HG03095 (cell line): ENCODE measurements at regions not wholly inside any gene's neighbourhood (a gene's known extent, or its start where the extent isn't known, plus 50 kb on each side); places are given as distances from the start of the nearest gene placed in this dataset.
"Not testable (repeated sequence)": the region's sequence is repeated elsewhere in the genome, so short reads cannot be mapped to it uniquely, and the experiment has no call there.

Source experiments
- ATAC-seq: cut with Tn5 transposase; IDR thresholded peaks from one replicate; pipeline ENCODE4 v1.9.1; 2021; ENCODE audit warnings: moderate library complexity; ENCODE audit not compliant: unreplicated experiment

DNA sequence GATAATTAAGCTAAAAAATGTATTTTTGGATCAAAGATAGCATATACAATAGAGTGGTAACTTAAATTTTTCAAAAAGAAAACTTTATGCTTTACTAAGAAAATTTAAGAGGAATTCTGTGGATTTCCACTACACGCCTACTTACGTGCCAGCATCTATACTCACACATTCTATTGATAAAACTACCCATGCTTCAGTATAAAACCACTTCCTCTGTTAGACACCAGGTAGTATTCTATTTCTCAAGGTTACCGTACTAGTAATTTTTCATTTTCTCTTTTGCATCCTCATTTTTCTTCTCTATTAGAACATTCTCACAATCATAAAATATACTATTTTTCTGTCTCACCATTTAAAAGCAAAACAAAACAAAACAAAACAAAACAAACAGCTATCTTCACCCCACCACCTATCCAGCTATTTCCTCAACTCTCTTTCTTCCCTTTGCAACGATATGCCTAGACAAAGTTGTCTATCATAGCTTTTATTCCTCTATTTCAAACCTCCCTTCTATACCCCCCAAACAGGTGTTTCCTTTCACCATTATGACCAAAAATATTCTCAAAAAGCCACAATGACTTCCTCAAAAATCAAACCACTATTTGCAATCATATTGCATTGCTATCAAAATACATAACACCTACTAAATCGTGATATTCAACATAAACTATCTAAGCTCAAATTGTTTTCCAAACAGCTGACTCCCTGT is 1652.0 kb downstream of the MRPL39 start:
- no peak for ATAC-seq

DNA sequence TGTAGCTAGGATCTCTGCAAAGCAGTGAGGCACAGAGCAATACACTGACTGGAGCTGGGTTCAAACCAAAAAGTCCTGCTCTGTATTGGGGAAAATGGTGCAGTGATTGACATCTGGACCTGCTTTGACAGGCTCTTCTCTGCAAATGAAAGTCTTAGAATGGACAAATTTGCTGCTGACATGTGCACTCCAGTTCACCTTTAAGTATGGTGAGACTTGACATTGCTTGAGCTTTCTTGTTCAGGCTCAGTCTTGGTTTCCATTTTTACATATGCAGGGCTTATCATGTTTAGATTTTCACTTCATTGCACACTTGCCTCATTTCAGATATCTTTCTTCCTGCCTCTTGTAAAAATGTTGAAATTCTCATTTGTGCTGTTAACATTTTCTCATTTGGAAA is 1655.0 kb downstream of the MRPL39 start:
- ATAC-seq = no peak

DNA sequence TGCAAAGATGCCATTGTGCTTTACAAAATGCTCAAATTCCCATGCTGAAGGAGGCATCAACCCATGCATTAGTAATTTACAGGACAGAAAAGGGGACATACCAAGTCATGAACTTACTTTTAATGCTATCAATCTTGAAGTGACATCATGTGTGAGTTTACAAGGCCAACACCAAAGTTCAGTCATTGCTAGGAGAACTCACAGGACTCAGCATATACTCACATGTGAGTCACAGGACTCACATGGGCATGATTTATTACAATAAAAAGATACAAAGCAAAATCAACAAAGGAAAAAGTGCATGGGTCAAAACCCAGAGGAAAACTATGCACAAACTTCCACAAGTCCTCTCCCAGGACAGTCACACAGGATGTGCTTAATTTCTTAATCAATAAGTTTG is 1656.0 kb downstream of the MRPL39 start:
- ATAC-seq = no peak

DNA sequence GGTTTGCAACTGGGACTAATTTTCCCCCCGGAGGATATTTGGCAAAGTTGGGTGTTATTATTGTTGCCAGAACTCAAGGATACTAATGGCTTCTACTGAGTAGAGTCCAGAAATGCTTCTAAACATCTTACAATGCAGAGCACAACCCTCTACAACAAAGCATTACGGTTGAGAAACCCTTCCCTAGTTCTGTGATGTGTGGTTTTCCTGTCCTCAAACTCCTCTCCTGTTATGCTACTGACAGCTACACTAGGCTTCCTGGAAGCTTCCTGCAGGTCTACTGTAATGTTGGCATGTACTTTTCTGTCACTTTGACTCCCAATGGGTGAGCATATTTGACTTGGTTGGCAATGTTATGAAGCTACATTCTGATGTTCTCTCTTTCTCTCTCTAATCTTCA is 1656.9 kb downstream of the MRPL39 start:
- no peak for ATAC-seq

DNA sequence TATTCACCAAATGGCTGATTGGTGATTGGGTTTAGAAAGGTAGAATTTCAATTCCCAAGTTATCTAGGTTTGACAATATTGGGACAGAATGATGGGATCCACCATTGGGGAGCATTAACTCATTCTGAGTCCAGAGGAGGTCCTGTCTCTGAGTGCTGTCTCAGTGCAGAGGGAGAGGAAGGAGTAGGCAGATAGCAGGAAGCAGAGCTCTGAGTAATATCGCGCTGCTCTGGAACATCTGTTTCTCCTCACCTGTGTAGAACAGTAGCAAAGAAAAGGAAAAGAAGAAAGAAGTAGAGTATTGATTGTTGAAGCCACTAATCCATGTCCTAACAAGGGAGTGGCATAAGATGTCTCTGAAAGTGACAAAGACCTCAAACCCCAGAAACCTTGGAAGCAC is 1657.8 kb downstream of the MRPL39 start:
- no peak for ATAC-seq

DNA sequence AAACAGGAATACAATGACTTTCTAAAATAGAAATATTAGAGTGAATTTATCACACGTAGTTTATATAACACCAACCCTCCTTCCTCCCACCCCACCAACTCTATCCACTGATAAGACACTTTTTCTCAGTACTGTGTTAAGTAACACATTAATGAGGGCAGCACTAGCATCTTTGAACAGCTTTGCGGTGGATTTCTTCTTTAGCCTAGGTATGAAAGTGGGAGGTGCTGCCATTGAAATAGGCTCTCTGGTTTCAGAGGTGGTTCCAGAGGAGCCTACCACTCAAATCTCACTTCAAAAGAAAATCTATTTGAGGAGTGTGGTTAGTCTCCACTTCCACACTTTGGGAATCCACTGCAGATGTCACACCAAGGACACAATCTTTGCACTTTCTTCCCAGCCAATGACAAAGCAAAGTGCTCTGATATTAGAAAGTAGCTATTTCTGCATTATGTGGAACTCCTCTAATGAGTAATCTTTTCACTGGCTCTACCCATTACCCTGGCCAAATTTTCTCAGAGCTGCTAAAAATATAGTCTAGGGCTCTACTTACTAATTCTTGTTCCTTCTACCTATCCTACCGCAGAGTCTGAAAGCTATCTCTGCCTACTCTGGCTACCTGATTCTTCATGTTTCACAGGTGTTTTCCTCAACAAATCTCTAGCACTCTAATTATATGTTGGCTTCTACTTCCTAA is 1667.8 kb downstream of the MRPL39 start:
- ATAC-seq = peak; percentile 62

DNA sequence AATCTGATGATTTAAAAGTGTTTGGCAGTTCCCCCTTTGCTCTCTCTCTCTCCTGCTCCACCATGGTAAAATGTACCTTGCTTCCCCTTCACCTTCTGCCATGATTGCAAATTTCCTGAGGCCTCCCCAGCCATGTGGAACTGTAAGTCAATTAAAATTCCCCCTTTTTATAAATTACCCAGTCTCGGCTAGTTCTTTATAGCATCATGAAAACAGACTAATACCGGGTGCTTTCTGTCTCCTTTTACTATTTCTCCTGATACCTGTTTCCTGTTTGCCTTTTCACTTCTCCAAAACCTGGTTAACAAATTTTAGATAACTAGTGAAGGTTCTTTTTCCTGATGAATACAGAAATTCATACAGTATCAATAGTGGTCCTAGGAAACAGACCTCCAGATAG is 1670.3 kb downstream of the MRPL39 start:
- no peak for ATAC-seq

DNA sequence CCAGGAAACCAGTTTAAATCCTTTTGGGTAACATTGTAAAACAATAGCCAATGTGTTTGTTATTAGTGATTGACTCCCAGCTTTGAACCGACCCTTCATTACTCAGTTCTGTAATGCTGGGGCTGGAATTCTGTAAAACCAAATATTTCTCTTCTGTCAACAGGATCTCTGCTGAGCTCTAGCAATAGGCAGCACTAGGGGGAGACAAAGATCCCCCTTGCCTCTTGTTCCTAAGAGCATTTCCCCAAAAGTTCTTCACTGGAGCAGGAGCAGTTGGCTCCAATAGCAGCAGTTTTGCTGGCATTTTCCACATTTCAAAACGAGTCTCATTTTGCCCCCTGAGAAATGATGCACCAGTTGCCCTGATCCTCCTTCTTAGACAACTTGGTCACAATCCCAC is 1671.1 kb downstream of the MRPL39 start:
- no peak for ATAC-seq

DNA sequence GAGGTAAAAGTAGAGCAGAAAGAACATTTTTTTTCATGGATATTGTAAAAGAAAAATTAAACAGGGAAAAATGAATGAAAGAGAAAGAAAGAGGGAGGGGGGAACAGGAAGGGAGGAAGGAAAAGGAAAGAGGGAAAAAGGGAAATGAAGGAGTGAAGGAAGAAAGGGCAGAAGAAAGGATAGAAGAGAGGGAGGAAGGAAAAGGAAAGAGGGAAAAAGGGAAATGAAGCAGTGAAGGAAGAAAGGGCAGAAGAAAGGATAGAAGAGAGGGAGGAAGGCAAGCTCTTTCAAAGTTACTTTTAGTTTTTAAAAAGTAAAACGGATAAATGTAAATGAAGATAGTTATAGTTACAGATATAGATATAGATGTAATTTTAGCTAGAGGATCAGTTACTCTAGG is 1676.7 kb downstream of the MRPL39 start:
- ATAC-seq = no peak

DNA sequence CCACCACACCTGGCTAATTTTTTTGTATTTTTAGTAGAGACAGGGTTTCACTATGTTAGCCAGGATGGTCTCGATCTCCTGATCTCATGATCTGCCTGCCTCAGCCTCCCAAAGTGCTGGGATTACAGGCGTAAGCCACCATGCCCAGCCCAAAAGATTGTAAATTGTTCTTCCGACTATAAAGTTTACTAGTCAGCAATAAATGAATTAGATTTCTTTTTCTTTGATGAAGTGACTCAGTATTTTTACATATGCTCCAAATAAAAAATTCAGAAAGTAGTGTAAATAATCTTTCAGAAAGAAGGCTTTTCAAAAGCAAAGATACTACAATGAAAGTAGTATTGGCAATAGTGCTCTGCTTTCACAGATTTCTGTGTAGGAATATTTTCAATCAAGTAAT is 1680.9 kb downstream of the MRPL39 start:
- not testable (repeated sequence) for ATAC-seq

DNA sequence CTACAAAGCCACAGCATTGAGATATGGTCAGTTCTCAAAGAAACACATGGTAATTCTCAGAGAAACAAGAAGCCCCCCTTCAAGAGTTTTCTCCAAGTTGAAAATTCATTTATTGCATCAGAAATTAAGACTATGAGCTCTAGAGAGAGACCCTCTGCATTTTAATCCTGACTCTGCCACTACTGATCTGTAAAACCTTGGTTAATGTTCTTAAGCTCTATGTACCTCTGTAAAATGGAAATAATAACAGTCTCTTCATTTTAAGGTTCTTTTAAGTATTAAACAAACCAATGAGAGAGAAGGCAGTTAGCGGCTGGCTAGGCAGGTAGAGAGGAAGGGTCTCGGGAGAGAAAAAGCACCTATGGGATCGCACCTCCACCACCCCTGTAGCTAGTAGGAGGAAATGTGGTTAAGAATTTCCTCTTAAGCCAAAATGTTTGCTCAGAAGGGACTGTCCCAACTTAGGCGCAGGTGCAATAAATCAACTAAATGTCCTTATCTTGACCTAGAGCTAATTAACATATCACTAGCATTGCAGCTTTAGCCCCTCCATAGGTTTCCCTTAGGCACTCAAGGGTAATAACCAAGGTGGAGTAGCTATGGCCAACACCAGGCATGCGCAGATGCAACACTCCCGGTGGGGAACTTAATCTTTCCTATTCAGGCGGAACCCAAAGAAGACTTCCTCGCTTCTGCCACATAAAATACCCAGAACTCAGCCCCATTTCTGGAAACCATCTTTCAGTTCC is 1685.4 kb downstream of the MRPL39 start:
- ATAC-seq = no peak

DNA sequence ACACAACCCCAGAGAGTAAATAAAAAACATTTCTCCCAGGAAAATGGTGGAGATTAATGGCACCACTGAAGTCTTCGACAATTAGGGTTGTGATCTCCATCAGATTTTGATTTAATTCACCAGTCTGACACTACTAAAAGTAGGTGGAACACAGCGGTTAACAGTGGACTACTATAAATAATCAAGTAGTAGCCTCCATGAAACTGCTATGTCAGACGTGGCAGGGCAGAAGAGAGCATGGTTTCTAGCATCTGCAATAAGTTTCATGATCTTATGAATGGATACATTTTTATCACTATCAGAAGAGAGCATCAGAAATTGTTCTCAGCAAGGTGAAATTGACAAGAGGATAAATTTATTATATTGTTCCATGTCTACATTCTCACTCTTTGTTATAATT is 1706.6 kb downstream of the MRPL39 start:
- no peak for ATAC-seq

DNA sequence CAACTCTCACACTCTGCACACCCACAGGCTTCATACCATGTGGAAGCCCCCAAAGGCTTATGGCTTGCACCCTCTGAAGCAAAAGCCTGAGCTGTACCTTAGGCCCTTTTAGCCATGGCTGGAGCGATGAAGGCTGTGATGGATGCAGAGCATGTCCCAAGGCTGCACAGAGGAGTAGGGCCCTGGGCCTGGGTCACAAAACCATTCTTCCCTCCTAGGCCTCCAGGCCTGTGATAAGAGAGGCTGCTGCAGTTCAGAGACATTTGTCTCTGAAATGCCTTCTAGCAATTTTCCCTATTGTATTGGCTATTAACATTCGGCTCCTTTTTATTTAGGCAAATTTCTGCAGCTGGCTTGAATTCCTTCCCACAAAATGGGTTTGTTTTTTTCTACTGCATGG is 1707.7 kb downstream of the MRPL39 start:
- no peak for ATAC-seq

DNA sequence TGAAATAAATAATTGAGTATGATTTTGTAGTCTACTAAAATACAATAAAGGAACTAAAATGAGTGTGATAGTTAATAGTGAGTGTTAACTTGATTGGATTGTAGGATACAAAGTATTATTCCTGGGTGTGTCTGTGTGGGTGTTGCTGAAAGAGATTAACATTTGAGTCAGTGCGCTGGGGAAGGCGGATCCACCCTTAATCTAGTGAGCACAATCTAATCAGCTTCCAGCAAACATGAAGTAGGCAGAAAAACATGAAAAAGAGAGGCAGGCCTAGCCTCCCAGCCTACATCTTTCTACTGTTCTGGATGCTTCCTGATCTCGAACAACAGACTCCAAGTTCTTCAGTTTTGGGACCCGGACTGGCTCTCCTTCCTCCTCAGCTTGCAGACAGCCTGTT is 1716.6 kb downstream of the MRPL39 start:
- no peak for ATAC-seq

DNA sequence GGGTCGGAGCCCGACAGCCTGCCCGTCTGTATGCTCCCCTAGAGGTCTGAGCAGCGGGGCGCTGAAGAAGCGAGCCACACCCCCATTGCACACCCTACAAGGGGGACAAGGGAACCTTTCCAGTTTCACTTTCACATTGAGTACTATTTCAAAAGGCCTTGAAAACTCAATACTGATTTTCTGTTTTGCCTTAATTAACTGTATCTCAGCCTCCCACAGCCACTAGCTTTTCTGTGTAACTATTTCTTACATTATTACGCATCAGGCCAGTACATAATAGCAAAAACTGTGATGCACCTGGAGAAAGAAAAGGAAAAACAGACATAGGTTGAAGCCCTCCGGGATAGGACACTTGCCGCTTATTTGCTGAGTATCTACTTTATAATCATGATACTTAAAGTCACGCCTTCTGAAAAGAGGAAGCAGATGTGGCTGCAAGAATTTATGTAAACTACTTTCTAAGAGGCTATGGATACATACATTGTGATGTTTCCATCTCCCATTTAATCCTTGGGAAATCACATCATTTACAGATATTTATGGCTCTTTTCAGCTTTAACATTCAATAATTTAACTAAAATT is 1719.5 kb downstream of the MRPL39 start:
- no peak for ATAC-seq

DNA sequence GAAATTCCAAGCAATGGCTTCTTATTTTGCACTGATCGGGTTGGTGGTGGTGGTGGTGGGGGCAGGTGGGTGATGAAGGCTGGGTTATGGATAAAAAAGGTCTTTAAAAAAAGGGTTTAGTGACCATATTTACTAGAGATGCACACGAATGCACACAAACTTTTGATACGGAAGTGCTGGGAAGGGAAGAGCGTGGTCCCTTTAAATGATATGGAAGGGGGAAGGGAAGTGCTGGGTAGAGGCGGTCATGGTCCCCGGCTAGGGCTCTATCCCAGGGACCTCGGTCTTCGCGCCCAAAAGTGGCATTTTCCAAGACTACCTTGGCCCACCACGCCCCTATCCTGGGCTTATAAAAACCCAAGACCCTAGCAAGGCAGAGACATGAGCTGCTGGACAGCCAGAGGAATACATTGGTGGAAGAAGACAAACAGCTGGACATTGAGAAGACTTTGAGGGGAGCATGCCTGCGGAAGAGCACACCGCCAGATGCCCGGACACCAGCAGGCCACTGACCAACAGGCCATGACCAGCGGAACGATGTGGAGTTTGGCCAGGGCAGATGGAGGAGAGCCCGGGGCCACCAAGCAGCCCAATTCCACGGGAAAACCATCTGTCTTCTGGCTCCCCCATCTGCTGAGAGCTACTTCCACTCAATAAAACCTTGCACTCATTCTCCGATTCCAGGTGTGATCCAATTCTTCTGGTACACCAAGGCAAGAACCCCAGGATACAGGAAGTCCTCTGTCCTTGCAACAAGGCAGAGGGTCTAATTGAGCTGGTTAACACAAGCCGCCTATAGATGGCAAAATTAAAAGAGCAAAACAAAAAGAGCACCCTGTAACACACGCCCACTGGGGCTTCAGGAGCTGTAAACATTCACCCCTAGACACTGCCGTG is 1720.2 kb downstream of the MRPL39 start:
- ATAC-seq = no peak

DNA sequence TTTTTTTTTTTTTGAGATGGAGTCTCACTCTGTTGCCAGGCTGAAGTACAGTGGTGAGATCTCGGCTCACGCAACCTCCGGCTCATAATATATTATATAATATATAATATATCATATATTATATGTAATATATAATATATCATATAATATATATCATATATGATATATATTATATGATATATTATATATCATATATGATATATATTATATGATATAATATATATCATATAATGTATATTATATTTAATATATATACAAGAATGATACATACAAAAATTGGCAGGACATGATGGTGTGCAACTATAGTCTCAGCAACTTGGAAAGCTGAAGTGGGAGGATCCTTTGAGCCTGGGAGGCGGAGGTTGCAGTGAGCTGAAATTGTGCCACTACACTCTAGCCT is 1725.5 kb downstream of the MRPL39 start:
- no peak for ATAC-seq

DNA sequence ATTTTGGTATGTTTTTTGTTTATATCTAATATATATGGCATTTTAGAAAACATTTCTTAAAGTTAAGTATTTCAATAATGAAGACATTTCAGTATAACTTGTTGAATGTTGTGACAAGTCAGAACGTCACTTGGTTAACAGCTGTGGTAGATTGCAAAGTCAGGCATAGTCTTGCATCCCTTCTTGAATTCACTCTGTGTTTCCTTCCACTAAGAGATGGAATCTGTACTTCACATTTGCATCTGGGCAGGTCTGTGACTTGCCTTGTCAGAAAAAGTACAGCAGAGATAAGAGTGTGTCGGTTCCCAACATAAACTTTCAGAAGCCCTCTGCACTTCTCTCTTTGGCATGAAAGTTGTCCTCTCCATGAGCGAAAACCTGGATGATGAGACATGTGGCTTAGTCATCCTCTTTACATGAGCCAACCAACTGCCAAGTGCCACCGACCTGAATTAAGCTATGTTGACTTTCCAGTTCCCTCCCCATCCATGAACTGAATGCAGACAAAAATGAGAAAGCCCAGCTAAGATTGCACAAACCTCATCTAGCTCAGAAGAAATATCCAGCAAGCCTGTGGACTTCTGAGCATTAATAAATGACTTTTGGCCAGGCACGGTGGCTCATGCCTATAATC is 1730.2 kb downstream of the MRPL39 start:
- ATAC-seq = no peak

DNA sequence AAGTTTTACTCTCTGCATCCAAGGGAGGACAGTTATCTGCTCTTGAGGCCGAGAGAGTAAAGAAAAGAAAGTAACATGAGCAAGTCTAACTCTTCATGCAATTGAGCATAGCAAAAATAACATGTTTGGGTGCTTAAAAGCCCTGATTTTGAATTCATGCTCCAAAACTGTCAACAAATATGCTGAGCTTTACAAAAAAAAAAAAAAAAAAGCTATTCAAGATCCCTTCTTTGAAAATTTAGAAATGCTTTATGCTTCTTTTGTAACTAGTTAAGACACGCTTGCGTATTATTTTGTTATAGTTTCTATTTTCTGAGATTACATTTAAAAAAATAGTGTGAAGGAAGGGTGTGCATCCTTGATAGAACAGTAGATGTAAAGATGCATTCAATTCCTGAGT is 1733.0 kb downstream of the MRPL39 start:
- no peak for ATAC-seq

DNA sequence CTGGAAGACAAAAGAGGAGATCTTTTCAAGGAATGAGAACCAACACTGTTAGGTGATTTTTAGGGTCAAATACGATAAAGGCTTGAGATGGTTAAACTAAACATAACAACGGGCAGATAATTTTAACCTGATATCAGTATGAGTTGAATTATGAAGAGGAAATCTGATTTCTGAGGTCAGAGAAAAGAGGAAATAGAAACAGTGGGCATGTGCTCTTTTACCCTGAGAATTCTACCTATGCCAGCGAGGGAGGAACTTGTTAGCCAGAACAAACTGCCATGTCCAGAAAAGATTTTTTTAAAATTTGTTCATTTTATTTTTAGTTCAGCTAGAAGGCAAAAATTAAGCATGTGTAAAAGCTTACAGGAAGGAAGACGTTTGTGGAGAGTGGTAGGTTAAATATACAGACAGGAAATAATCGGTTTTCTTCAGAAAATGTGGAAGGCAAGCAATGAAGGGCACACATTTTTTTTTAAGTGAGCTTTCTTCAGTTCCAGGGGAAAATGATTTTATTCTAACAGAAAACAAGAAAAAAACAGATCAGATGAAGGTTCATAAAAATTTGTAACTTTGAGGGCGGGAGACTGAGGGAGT is 1745.3 kb downstream of the MRPL39 start:
- no peak for ATAC-seq
